ENCODE measurements at regions not wholly inside any gene's neighbourhood (a gene's known extent, or its start where the extent isn't known, plus 50 kb on each side); places are given as distances from the start of the nearest gene placed in this dataset.

DNA sequence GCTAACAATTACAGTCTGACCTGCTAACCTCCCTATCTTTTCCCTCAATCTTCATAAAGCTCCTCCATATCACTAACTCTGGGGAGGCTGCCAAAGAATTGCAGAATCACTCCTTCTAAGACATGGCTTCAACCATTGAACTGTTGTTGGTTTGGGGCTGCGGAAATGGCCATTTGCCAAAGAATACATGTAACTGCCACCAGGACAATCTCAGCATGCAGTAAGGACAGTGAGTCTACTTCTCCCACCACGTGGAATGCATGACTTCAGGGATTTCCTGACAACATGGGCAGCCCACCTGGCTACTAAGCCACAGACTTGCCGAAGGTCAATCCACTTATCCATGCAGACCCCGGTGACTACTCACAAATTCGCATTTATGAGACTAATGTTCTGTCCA, 104.3 kb upstream of the NUDT7 start:
- TF ChIP-seq CTCF (IDR thresholded peaks at IDR 0.05) (no peak), POLR2A (IDR thresholded peaks at IDR 0.05) (no peak)
